ENCODE measurements at regions not wholly inside any gene's neighbourhood (a gene's known extent, or its start where the extent isn't known, plus 50 kb on each side); places are given as distances from the start of the nearest gene placed in this dataset.

- TF ChIP-seq CBX2 (IDR thresholded peaks at IDR 0.05; ENCODE audit: borderline replicate concordance, low read depth) (no peak), JUN (IDR thresholded peaks at IDR 0.05) (no peak), CEBPB (IDR thresholded peaks at IDR 0.05) (no peak), CTCF (IDR thresholded peaks at IDR 0.05) (no peak), POLR2A (IDR thresholded peaks at IDR 0.05; ENCODE audit: low read length) (no peak)
Measured at GRCh38 chr3:45283471-45283870, 57.4 kb upstream of the TMEM158 start.

Data from A549 (cell line).